Naive thymus-derived CD4-positive, alpha-beta T cell (primary cell): ENCODE measurements at regions not wholly inside any gene's neighbourhood (a gene's known extent, or its start where the extent isn't known, plus 50 kb on each side); places are given as distances from the start of the nearest gene placed in this dataset.
"Not testable (repeated sequence)": the region's sequence is repeated elsewhere in the genome, so short reads cannot be mapped to it uniquely, and the experiment has no call there.

ENCODE experiments used
- ATAC-seq: fragments of 150-1000 bp; cut with Tn5 transposase; 2 replicates; pipeline ENCODE4 v1.10.0; 2021; ENCODE audit warnings: mild to moderate bottlenecking, moderate library complexity
- CTCF ChIA-PET: fragments of 350-600 bp; sonication (Branson Sonifier 250); formaldehyde crosslinking; loops from one replicate; lab custom pipeline; 2021; ENCODE audit warnings: antibody characterized with exemption; lab: Charles Lee
- POLR2A ChIA-PET: fragments of 350-600 bp; sonication (Branson Sonifier 250); formaldehyde crosslinking; loops from one replicate; lab custom pipeline; 2021; ENCODE audit warnings: antibody characterized with exemption, inconsistent platforms; lab: Charles Lee
- DNase-seq, 9 donors: peaks; one replicate each; pipeline versions ENCODE4 v3.0.0 to v3.0.0-alpha.2; 2020 to 2022; ENCODE audit warnings: mixed read lengths in 1 of 9
- H3K27ac ChIP-seq: one replicate; pipeline ENCODE4 v1.7.0; 2013; ENCODE audit warnings: mild to moderate bottlenecking, low read depth, low read length, moderate library complexity
- H3K27me3 ChIP-seq, 2 donors: one replicate each; pipeline ENCODE4 v1.7.0; 2013; ENCODE audit warnings: low read length in 2 of 2, mild to moderate bottlenecking in 2 of 2, moderate library complexity in 2 of 2; ENCODE audit not compliant: control insufficient read depth in 2 of 2, insufficient read depth in 2 of 2
- H3K36me3 ChIP-seq, 3 experiments: 1 replicate in 2 of 3; 2 replicates in 1 of 3; pipeline ENCODE4 v1.7.0; 2013; ENCODE audit warnings: low read length in 3 of 3, mild to moderate bottlenecking in 3 of 3, moderate library complexity in 1 of 3; ENCODE audit not compliant: insufficient read depth in 3 of 3, control insufficient read depth in 2 of 3
- H3K4me1 ChIP-seq, 2 donors: one replicate each; pipeline ENCODE4 v1.7.0; 2013; ENCODE audit warnings: low read length in 2 of 2, mild to moderate bottlenecking in 2 of 2, moderate library complexity in 1 of 2; ENCODE audit not compliant: control insufficient read depth in 2 of 2, insufficient read depth in 2 of 2
- H3K4me3 ChIP-seq: 2 replicates; pipeline ENCODE4 v1.7.0; 2013; ENCODE audit warnings: mild to moderate bottlenecking, low read length
- H3K9me3 ChIP-seq, 3 experiments: 1 replicate in 2 of 3; 2 replicates in 1 of 3; pipeline ENCODE4 v1.7.0; 2013; ENCODE audit warnings: low read length in 3 of 3; ENCODE audit not compliant: control insufficient read depth in 2 of 3
- H3K27ac Mint-ChIP-seq, 9 donors: one replicate each; pipeline ENCODE4 v1.8.0; 2020 to 2022; ENCODE audit warnings: mixed read lengths in 9 of 9, mild to moderate bottlenecking in 8 of 9, moderate library complexity in 5 of 9, inconsistent platforms in 2 of 9
- H3K27me3 Mint-ChIP-seq, 5 donors: one replicate each; pipeline ENCODE4 v1.8.0; 2021 to 2022; ENCODE audit warnings: mixed read lengths in 5 of 5, mild to moderate bottlenecking in 1 of 5
- H3K36me3 Mint-ChIP-seq, 5 donors: one replicate each; pipeline ENCODE4 v1.8.0; 2020 to 2022; ENCODE audit warnings: mixed read lengths in 5 of 5, mild to moderate bottlenecking in 3 of 5, inconsistent platforms in 1 of 5
- H3K4me1 Mint-ChIP-seq, 7 donors: one replicate each; pipeline ENCODE4 v1.8.0; 2020 to 2022; ENCODE audit warnings: mixed read lengths in 7 of 7, mild to moderate bottlenecking in 3 of 7, inconsistent platforms in 1 of 7
- H3K4me3 Mint-ChIP-seq, 10 donors: one replicate each; pipeline ENCODE4 v1.8.0; 2020 to 2022; ENCODE audit warnings: mild to moderate bottlenecking in 10 of 10, mixed read lengths in 10 of 10, moderate library complexity in 6 of 10, inconsistent platforms in 2 of 10
- H3K9me3 Mint-ChIP-seq, 11 donors: one replicate each; pipeline ENCODE4 v1.8.0; 2020 to 2022; ENCODE audit warnings: mixed read lengths in 11 of 11, mild to moderate bottlenecking in 4 of 11, inconsistent platforms in 1 of 11, moderate library complexity in 1 of 11
- intact Hi-C, 2 donors: fragments of 100-400 bp; cut with micrococcal nuclease; formaldehyde crosslinking; loops; one replicate each; pipeline ENCODE4 v1.15.1; 2023

- H3K36me3 Mint-ChIP-seq, result no peaks in the 10 kb centered on the region
Observed at GRCh38 chr13:79621902-79622301, 140.9 kb downstream of the NDFIP2 start.

GRCh38 chr13:79621449-79621848, 140.5 kb downstream of the NDFIP2 start:
- no peaks in the 10 kb centered on the region for H3K4me1 Mint-ChIP-seq
- no peak overlapping the region for H3K4me3 Mint-ChIP-seq
- Histone ChIP-seq H3K27ac (no peak overlapping the region), H3K36me3 (no peaks in the 10 kb centered on the region), H3K9me3 (no peaks in the 10 kb centered on the region), H3K27me3 (no peaks in the 10 kb centered on the region), H3K4me1 (no peaks in the 10 kb centered on the region), H3K4me3 (no peak overlapping the region)
- DNase-seq (no peak), ATAC-seq (no peak)
- no peak overlapping the region for H3K27ac Mint-ChIP-seq
- intact Hi-C loops, result no loop called here
- H3K9me3 Mint-ChIP-seq, result peaks cover 0 to 8% (median 0%) of the 10 kb centered on the region in 11 donors
- peaks cover 4 to 30% (median 13%) of the 10 kb centered on the region in 5 donors for H3K27me3 Mint-ChIP-seq
- ChIA-PET POLR2A (no interaction called here), CTCF (no interaction called here)
- H3K36me3 Mint-ChIP-seq, result no peaks in the 10 kb centered on the region

More at GRCh38 chr13:79621902-79622301, 140.9 kb downstream of the NDFIP2 start:
- Histone ChIP-seq H3K27me3 (no peaks in the 10 kb centered on the region), H3K4me1 (no peaks in the 10 kb centered on the region), H3K9me3 (no peaks in the 10 kb centered on the region), H3K4me3 (no peak overlapping the region), H3K36me3 (no peaks in the 10 kb centered on the region), H3K27ac (no peak overlapping the region)
- H3K27me3 Mint-ChIP-seq, result peaks cover 4 to 33% (median 16%) of the 10 kb centered on the region in 5 donors
- H3K9me3 Mint-ChIP-seq, result peaks cover 0 to 8% (median 0%) of the 10 kb centered on the region in 11 donors
- no peak overlapping the region for H3K27ac Mint-ChIP-seq
- H3K4me3 Mint-ChIP-seq, result no peak overlapping the region
- ChIA-PET POLR2A (no interaction called here), CTCF (no interaction called here)
- intact Hi-C loops, result no loop called here
- ATAC-seq (no peak), DNase-seq (no peak)
- no peaks in the 10 kb centered on the region for H3K4me1 Mint-ChIP-seq

GRCh38 chr13:79614250-79614918, 133.4 kb downstream of the NDFIP2 start:
- Mint-ChIP-seq H3K9me3 (peaks cover 0 to 8% (median 2%) of the 10 kb centered on the region in 11 donors), H3K4me3 (no peak overlapping the region), H3K27me3 (peaks cover 0 to 37% (median 8%) of the 10 kb centered on the region in 5 donors), H3K36me3 (peaks cover 0 to 5% (median 0%) of the 10 kb centered on the region in 5 donors), H3K27ac (no peak overlapping the region), H3K4me1 (no peaks in the 10 kb centered on the region)
- intact Hi-C loops, result no loop called here
- Histone ChIP-seq H3K4me3 (no peak overlapping the region), H3K36me3 (no peaks in the 10 kb centered on the region), H3K27me3 (no peaks in the 10 kb centered on the region), H3K9me3 (no peaks in the 10 kb centered on the region), H3K27ac (no peak overlapping the region), H3K4me1 (no peaks in the 10 kb centered on the region)
- ChIA-PET POLR2A (no interaction called here), CTCF (no interaction called here)
- DNase-seq (no peak), ATAC-seq (no peak)

GRCh38 chr13:79612604-79613003, 131.6 kb downstream of the NDFIP2 start:
- Histone ChIP-seq H3K27ac (no peak overlapping the region), H3K4me3 (no peak overlapping the region), H3K36me3 (no peaks in the 10 kb centered on the region), H3K27me3 (no peaks in the 10 kb centered on the region), H3K4me1 (no peaks in the 10 kb centered on the region), H3K9me3 (no peaks in the 10 kb centered on the region)
- H3K4me3 Mint-ChIP-seq, result no peak overlapping the region
- peaks cover 0 to 5% (median 0%) of the 10 kb centered on the region in 5 donors for H3K36me3 Mint-ChIP-seq
- ChIA-PET CTCF (no interaction called here), POLR2A (no interaction called here)
- H3K9me3 Mint-ChIP-seq, result peaks cover 0 to 7% (median 3%) of the 10 kb centered on the region in 11 donors
- intact Hi-C loops, result no loop called here
- DNase-seq (no peak), ATAC-seq (no peak)
- no peaks in the 10 kb centered on the region for H3K4me1 Mint-ChIP-seq
- peaks cover 0 to 27% (median 8%) of the 10 kb centered on the region in 5 donors for H3K27me3 Mint-ChIP-seq
- no peak overlapping the region for H3K27ac Mint-ChIP-seq

GRCh38 chr13:79607895-79608294, 126.9 kb downstream of the NDFIP2 start:
- DNase-seq, H3K36me3 ChIP-seq, H3K4me3 ChIP-seq, H3K9me3 ChIP-seq, H3K36me3 Mint-ChIP-seq, H3K27me3 ChIP-seq, H3K4me1 ChIP-seq, H3K4me3 Mint-ChIP-seq, H3K27ac Mint-ChIP-seq, CTCF ChIA-PET, H3K4me1 Mint-ChIP-seq, H3K27ac ChIP-seq, ATAC-seq, POLR2A ChIA-PET, H3K9me3 Mint-ChIP-seq, intact Hi-C loops: not testable (repeated sequence)
- H3K27me3 Mint-ChIP-seq, result peaks cover 0 to 14% (median 6%) of the 10 kb centered on the region in 5 donors
